H1 (cell line): ENCODE measurements at regions not wholly inside any gene's neighbourhood (a gene's known extent, or its start where the extent isn't known, plus 50 kb on each side); places are given as distances from the start of the nearest gene placed in this dataset.

Source experiments
- SRF ChIP-seq: IDR thresholded peaks from 2 replicates; pipeline ENCODE4 v1.6.1; 2011; ENCODE audit warnings: mild to moderate bottlenecking, low read depth, low read length, moderate library complexity
- TF ChIP-seq, protein P1 (sequence below): IDR thresholded peaks from 2 replicates; pipeline ENCODE4 v1.6.1; 2012; ENCODE audit warnings: low read length, inconsistent platforms

DNA sequence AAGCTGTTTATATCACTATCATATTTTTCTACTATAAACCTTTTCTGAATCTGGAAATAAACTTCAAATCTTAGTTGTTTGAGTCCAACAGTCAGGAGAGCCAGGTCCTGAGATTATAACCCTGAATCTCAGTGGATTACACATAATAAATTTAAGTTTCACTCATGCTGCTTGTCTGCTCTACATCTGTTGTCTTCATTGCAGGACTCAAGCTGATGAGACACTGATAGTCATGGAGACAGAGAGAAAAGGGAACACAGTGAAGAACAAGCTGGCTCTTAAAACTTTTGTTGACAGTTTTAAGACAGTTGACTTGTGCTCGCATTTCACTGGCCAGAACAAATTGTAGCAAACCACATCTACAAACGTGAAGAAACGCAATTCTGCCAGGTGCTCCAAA is 327.0 kb upstream of the CTSO start (continued):
- TF ChIP-seq, protein P1, sequence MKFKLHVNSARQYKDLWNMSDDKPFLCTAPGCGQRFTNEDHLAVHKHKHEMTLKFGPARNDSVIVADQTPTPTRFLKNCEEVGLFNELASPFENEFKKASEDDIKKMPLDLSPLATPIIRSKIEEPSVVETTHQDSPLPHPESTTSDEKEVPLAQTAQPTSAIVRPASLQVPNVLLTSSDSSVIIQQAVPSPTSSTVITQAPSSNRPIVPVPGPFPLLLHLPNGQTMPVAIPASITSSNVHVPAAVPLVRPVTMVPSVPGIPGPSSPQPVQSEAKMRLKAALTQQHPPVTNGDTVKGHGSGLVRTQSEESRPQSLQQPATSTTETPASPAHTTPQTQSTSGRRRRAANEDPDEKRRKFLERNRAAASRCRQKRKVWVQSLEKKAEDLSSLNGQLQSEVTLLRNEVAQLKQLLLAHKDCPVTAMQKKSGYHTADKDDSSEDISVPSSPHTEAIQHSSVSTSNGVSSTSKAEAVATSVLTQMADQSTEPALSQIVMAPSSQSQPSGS, result no peak
- TF ChIP-seq SRF, result no peak
